GM12878 (cell line): ENCODE measurements at regions not wholly inside any gene's neighbourhood (a gene's known extent, or its start where the extent isn't known, plus 50 kb on each side); places are given as distances from the start of the nearest gene placed in this dataset.

Experiments used
- ATAC-seq: fragments of 200-7000 bp; cut with Tn5 transposase; 3 replicates; pipeline ENCODE4 v1.9.1; 2020; ENCODE audit warnings: mild to moderate bottlenecking, moderate library complexity
- BruUV-seq: library from RNA; stranded (reverse); fragments of 400-500 nt; replicated peaks from 2 replicates; lab custom pipeline; 2021; lab: Mats Ljungman, UMichigan
- CTCF ChIA-PET: fragments of 300-600 bp; sonication (Branson Sonifier 250); formaldehyde crosslinking; extraction: SDS; loops from one replicate; lab custom pipeline; 2021; ENCODE audit warnings: inconsistent platforms; lab: Yijun Ruan, JAX
- POLR2A ChIA-PET: fragments of 350-600 bp; formaldehyde crosslinking; extraction: SDS; loops from one replicate; lab custom pipeline; 2021; ENCODE audit warnings: inconsistent platforms; lab: Charles Lee
- RAD21 ChIA-PET: fragments of 300-600 bp; sonication (Branson Sonifier 250); formaldehyde crosslinking; loops from one replicate; lab custom pipeline; 2023; ENCODE audit warnings: antibody characterized with exemption; ENCODE audit not compliant: unreplicated experiment; lab: Charles Lee
- SMC1A ChIA-PET: fragments of 300-600 bp; sonication (Branson Sonifier 250); formaldehyde crosslinking; loops from one replicate; lab custom pipeline; 2023; ENCODE audit not compliant: unreplicated experiment, uncharacterized antibody; lab: Charles Lee
- DNase-seq: peaks from one replicate; pipeline ENCODE4 v3.0.0-alpha.2; 2011; ENCODE audit warnings: low read depth, low spot score
- FAIRE-seq: peaks from 3 replicates; lab custom pipeline; 2011; peaks lifted over from hg19 to GRCh38; lab: Jason Lieb, UNC
- H2AFZ ChIP-seq: 2 replicates; pipeline ENCODE4 v1.6.0; 2011; ENCODE audit warnings: low read depth, low read length, control low read depth; ENCODE audit not compliant: control insufficient read depth
- H3K27ac ChIP-seq: 2 replicates; pipeline ENCODE4 v1.5.1; 2011; ENCODE audit warnings: control low read depth; ENCODE audit not compliant: control insufficient read depth, insufficient read depth
- H3K27me3 ChIP-seq, 2 experiments: replicated peaks in 1 of 2; 2 replicates each; pipeline versions ENCODE4 v1.6.0 to v1.6.1; 2011; ENCODE audit warnings: low read length in 1 of 2; ENCODE audit not compliant: control insufficient read depth in 2 of 2, insufficient read depth in 2 of 2
- H3K36me3 ChIP-seq, 2 experiments: 2 replicates each; pipeline ENCODE4 v1.5.1; 2011; ENCODE audit warnings: low read length in 1 of 2; ENCODE audit not compliant: control insufficient read depth in 2 of 2, insufficient read depth in 2 of 2
- H3K4me1 ChIP-seq: 2 replicates; pipeline ENCODE4 v1.6.1; 2011; ENCODE audit warnings: mild to moderate bottlenecking, low read length, moderate library complexity, mixed read lengths; ENCODE audit not compliant: control insufficient read depth, insufficient read depth
- H3K4me2 ChIP-seq: 2 replicates; pipeline ENCODE4 v1.6.0; 2011; ENCODE audit warnings: control low read depth; ENCODE audit not compliant: control insufficient read depth, insufficient read depth
- H3K4me3 ChIP-seq: fragments of 200-600 bp; sonication (generic); 2 replicates; pipeline ENCODE4 v1.5.1; 2016
- H3K79me2 ChIP-seq: 2 replicates; pipeline ENCODE4 v1.6.0; 2011; ENCODE audit warnings: low read length; ENCODE audit not compliant: control insufficient read depth, insufficient read depth
- H3K9ac ChIP-seq: 2 replicates; pipeline ENCODE4 v1.8.0; 2011; ENCODE audit warnings: low read length, control low read depth, mixed read lengths; ENCODE audit not compliant: control insufficient read depth, insufficient read depth
- H3K9me3 ChIP-seq: replicated peaks from 3 replicates; pipeline ENCODE4 v1.5.1; 2011; ENCODE audit warnings: mild to moderate bottlenecking, low read length; ENCODE audit not compliant: control insufficient read depth, insufficient read depth
- H4K20me1 ChIP-seq: 2 replicates; pipeline ENCODE4 v1.6.0; 2011; ENCODE audit not compliant: control insufficient read depth, insufficient read depth
- CBX3 ChIP-seq: fragments of 200-600 bp; sonication (generic); IDR thresholded peaks from 2 replicates; pipeline ENCODE4 v1.6.1; 2016; ENCODE audit warnings: low read depth, borderline replicate concordance
- CHD2 ChIP-seq: IDR thresholded peaks from 2 replicates; pipeline ENCODE4 v1.6.1; 2011; ENCODE audit warnings: low read depth, low read length, improper control_type of control experiment, borderline replicate concordance
- CREB1 ChIP-seq: IDR thresholded peaks from 2 replicates; pipeline ENCODE4 v1.6.1; 2012; ENCODE audit warnings: low read depth, mild to moderate bottlenecking, inconsistent platforms
- FOXM1 ChIP-seq: IDR thresholded peaks from 2 replicates; pipeline ENCODE4 v1.6.1; 2012; ENCODE audit warnings: low read depth, mild to moderate bottlenecking, inconsistent platforms, low read length, moderate library complexity
- HDAC6 ChIP-seq: fragments of 200-600 bp; sonication (generic); IDR thresholded peaks from one replicate; pipeline ENCODE4 v1.8.0; 2017; ENCODE audit warnings: antibody characterized with exemption; ENCODE audit not compliant: unreplicated experiment
- IRF4 ChIP-seq: IDR thresholded peaks from 2 replicates; pipeline ENCODE4 v1.6.1; 2011; ENCODE audit warnings: low read depth, low read length
- NFYA ChIP-seq: IDR thresholded peaks from 2 replicates; pipeline ENCODE4 v1.6.1; 2011; ENCODE audit warnings: low read depth, mild to moderate bottlenecking, low read length, improper control_type of control experiment, borderline replicate concordance
- NR2F1 ChIP-seq: fragments of 450-650 bp; conservative IDR thresholded peaks from 2 replicates; pipeline ENCODE4 v1.6.1; 2017; ENCODE audit warnings: mild to moderate bottlenecking
- NRF1 ChIP-seq: conservative IDR thresholded peaks from 2 replicates; pipeline ENCODE4 v1.6.1; 2011; ENCODE audit warnings: mild to moderate bottlenecking, low read depth, low read length, improper control_type of control experiment
- USF2 ChIP-seq: IDR thresholded peaks from 2 replicates; pipeline ENCODE4 v1.6.1; 2011; ENCODE audit warnings: low read depth, low read length, improper control_type of control experiment, borderline replicate concordance
- ZBTB11 ChIP-seq: fragments of 450-650 bp; formaldehyde crosslinking; IDR thresholded peaks from 2 replicates; pipeline ENCODE4 v1.5.0; 2022; ENCODE audit warnings: mild to moderate bottlenecking, missing genetic modification characterization
- ZBTB33 ChIP-seq: fragments of 450-650 bp; IDR thresholded peaks from 2 replicates; pipeline ENCODE4 v1.6.1; 2017; ENCODE audit warnings: mild to moderate bottlenecking
- ZNF24 ChIP-seq: fragments of 450-650 bp; IDR thresholded peaks from 2 replicates; pipeline ENCODE4 v1.6.1; 2017; ENCODE audit warnings: antibody characterized with exemption, mild to moderate bottlenecking
- WGBS: methylation state at CpG from one replicate; pipeline ENCODE4 v1.1.6; 2016; ENCODE audit warnings: low lambda C conversion rate; ENCODE audit not compliant: insufficient replicate concordance, insufficient coverage; ENCODE audit errors: missing lambda C conversion rate; 5-methylcytosine and 5-hydroxymethylcytosine counted together
- in situ Hi-C: fragments of 300-500 bp; cut with MboI; formaldehyde crosslinking; loops from 9 replicates; pipeline ENCODE4 v1.14.3; 2018; ENCODE audit warnings: mixed read lengths
- intact Hi-C: fragments of 100-400 bp; cut with micrococcal nuclease; formaldehyde crosslinking; loops from one replicate; pipeline ENCODE4 v1.14.2; 2022; ENCODE audit not compliant: unreplicated experiment

GRCh38 chr13:31904941-31905824, 126.4 kb upstream of the FRY start:
- RAD21 ChIA-PET: interaction anchor here (1.7 kb wide), 1 partner anchor 8 kb away, joined by 6 read pairs; no protein-coding TSS in a partner anchor
- intact Hi-C loops: no loop called here

More at GRCh38 chr13:31904941-31905824, 126.4 kb upstream of the FRY start:
- ChIA-PET CTCF (interaction anchor here (0.7 to 2.2 kb wide), 8 partner anchors 8 to 676 kb away, joined by 3 to 8 read pairs (median 3); no protein-coding TSS in a partner anchor), POLR2A (no interaction called here), SMC1A (interaction anchor here (1.2 to 2.1 kb wide), 6 partner anchors 8 to 118 kb away, joined by 3 to 7 read pairs (median 4); no protein-coding TSS in a partner anchor)
- Histone ChIP-seq H3K79me2 (no peaks in the 10 kb centered on the region), H3K9me3 (no peaks in the 10 kb centered on the region), H3K9ac (no peak overlapping the region), H3K27ac (no peak overlapping the region), H3K36me3 (no peaks in the 10 kb centered on the region), H3K4me1 (no peaks in the 10 kb centered on the region), H4K20me1 (no peaks in the 10 kb centered on the region), H3K4me2 (no peak overlapping the region), H2AFZ (no peak overlapping the region), H3K27me3 (no peaks in the 10 kb centered on the region; a peak in 2 of 4 replicates), H3K4me3 (no peak overlapping the region)
- ATAC-seq: no peak
- 41% methylated on average over 6 of the region's 6 CpGs for WGBS
- FAIRE-seq: no peak
- no TSS peak for BruUV-seq
- in situ Hi-C loops: no loop called here
- TF ChIP-seq CHD2 (no peak), ZBTB33 (no peak), NR2F1 (no peak), NFYA (no peak), ZBTB11 (CRISPR knock-in tag) (no peak), IRF4 (no peak), CBX3 (no peak), ZNF24 (no peak), CREB1 (no peak), FOXM1 (no peak), NRF1 (no peak), USF2 (no peak), HDAC6 (no peak)
- no peak for DNase-seq
